Prostate gland (tissue), 2 donors: ENCODE measurements at regions not wholly inside any gene's neighbourhood (a gene's known extent, or its start where the extent isn't known, plus 50 kb on each side); places are given as distances from the start of the nearest gene placed in this dataset.
"Not testable (repeated sequence)": the region's sequence is repeated elsewhere in the genome, so short reads cannot be mapped to it uniquely, and the experiment has no call there.

ENCODE experiments used
- DNase-seq: peaks from one replicate; pipeline ENCODE4 v3.0.0-alpha.2; 2019; ENCODE audit warnings: low spot score
- H3K27ac ChIP-seq, 2 donors: fragments of 200-600 bp; sonication (generic); 2 replicates each; pipeline ENCODE4 v1.5.1; 2017 to 2019
- H3K27me3 ChIP-seq: fragments of 200-600 bp; sonication (generic); replicated peaks from 2 replicates; pipeline ENCODE4 v1.5.1; 2019; ENCODE audit not compliant: insufficient read depth
- H3K36me3 ChIP-seq, 2 donors: fragments of 200-600 bp; sonication (generic); 1 replicate in 1 of 2; 2 replicates in 1 of 2; pipeline versions ENCODE4 v1.5.1 to v1.8.1; 2017 to 2019
- H3K4me1 ChIP-seq: fragments of 200-600 bp; sonication (generic); replicated peaks from 2 replicates; pipeline ENCODE4 v1.5.1; 2019
- H3K4me3 ChIP-seq, 2 donors: fragments of 200-600 bp; sonication (generic); 2 replicates each; pipeline ENCODE4 v1.5.1; 2017 to 2019
- H3K9me3 ChIP-seq: fragments of 200-600 bp; sonication (generic); 2 replicates; pipeline ENCODE4 v1.5.1; 2017
- POLR2A ChIP-seq: fragments of 450-650 bp; IDR thresholded peaks from one replicate; pipeline ENCODE4 v1.6.1; 2016; ENCODE audit warnings: antibody characterized with exemption, mild to moderate bottlenecking
- POLR2AphosphoS5 ChIP-seq: sonication (generic); formaldehyde crosslinking; IDR thresholded peaks from one replicate; pipeline ENCODE4 v1.6.1; 2017; ENCODE audit warnings: antibody characterized with exemption
- WGBS: methylation state at CpG from one replicate; pipeline ENCODE4 v1.1.5; 2018; 5-methylcytosine and 5-hydroxymethylcytosine counted together
- intact Hi-C: fragments of 100-400 bp; cut with DNase I; formaldehyde crosslinking; loops from one replicate; pipeline ENCODE4 v1.14.2; 2022
- TF ChIP-seq, protein P1 (sequence below), 4 experiments: fragments of 200-600 bp in 2 of 4; fragments of 450-650 bp in 2 of 4; sonication (generic) in 2 of 4; IDR thresholded peaks; 1 replicate in 3 of 4; 2 replicates in 1 of 4; pipeline ENCODE4 v1.5.1; 2016 to 2019; ENCODE audit warnings: antibody characterized with exemption in 4 of 4, mild to moderate bottlenecking in 2 of 4, moderate library complexity in 2 of 4

GRCh38 chr7:20083781-20084180, 133.4 kb downstream of the MACC1 start:
- Histone ChIP-seq H3K27me3 (no peaks in the 10 kb centered on the region), H3K9me3 (no peaks in the 10 kb centered on the region), H3K36me3 (no peaks in the 10 kb centered on the region), H3K4me3 (no peak overlapping the region), H3K27ac (no peak overlapping the region), H3K4me1 (no peaks in the 10 kb centered on the region)
- intact Hi-C loops: no loop called here
- TF ChIP-seq POLR2AphosphoS5 (no peak), POLR2A (no peak)
- TF ChIP-seq, protein P1, sequence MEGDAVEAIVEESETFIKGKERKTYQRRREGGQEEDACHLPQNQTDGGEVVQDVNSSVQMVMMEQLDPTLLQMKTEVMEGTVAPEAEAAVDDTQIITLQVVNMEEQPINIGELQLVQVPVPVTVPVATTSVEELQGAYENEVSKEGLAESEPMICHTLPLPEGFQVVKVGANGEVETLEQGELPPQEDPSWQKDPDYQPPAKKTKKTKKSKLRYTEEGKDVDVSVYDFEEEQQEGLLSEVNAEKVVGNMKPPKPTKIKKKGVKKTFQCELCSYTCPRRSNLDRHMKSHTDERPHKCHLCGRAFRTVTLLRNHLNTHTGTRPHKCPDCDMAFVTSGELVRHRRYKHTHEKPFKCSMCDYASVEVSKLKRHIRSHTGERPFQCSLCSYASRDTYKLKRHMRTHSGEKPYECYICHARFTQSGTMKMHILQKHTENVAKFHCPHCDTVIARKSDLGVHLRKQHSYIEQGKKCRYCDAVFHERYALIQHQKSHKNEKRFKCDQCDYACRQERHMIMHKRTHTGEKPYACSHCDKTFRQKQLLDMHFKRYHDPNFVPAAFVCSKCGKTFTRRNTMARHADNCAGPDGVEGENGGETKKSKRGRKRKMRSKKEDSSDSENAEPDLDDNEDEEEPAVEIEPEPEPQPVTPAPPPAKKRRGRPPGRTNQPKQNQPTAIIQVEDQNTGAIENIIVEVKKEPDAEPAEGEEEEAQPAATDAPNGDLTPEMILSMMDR (IDR thresholded peaks at IDR 0.05): no peak
- no peak for DNase-seq
- WGBS: 83% methylated on average over 1 of the region's 1 CpG

- no peak overlapping the region for H3K4me3 ChIP-seq
- no peaks in the 10 kb centered on the region for H3K36me3 ChIP-seq
- H3K27ac ChIP-seq: no peak overlapping the region
- no peak for DNase-seq
- intact Hi-C loops: no loop called here
- H3K27me3 ChIP-seq: no peaks in the 10 kb centered on the region
- no peaks in the 10 kb centered on the region for H3K9me3 ChIP-seq
- no peaks in the 10 kb centered on the region for H3K4me1 ChIP-seq
- no peak for TF ChIP-seq POLR2AphosphoS5
- TF ChIP-seq POLR2A: no peak
- TF ChIP-seq, protein P1 (IDR thresholded peaks at IDR 0.05): no peak
Measured at GRCh38 chr7:20079080-20079479, 138.1 kb downstream of the MACC1 start.

- no peak for TF ChIP-seq POLR2AphosphoS5
- no peaks in the 10 kb centered on the region for H3K9me3 ChIP-seq
- 80% methylated on average over 2 of the region's 2 CpGs for WGBS
- H3K4me3 ChIP-seq: no peak overlapping the region
- no peak for DNase-seq
- intact Hi-C loops: no loop called here
- H3K27me3 ChIP-seq: no peaks in the 10 kb centered on the region
- no peak overlapping the region for H3K27ac ChIP-seq
- H3K4me1 ChIP-seq: no peaks in the 10 kb centered on the region
- no peaks in the 10 kb centered on the region for H3K36me3 ChIP-seq
Measured at GRCh38 chr7:20076835-20077234, 140.3 kb downstream of the MACC1 start.

DNA sequence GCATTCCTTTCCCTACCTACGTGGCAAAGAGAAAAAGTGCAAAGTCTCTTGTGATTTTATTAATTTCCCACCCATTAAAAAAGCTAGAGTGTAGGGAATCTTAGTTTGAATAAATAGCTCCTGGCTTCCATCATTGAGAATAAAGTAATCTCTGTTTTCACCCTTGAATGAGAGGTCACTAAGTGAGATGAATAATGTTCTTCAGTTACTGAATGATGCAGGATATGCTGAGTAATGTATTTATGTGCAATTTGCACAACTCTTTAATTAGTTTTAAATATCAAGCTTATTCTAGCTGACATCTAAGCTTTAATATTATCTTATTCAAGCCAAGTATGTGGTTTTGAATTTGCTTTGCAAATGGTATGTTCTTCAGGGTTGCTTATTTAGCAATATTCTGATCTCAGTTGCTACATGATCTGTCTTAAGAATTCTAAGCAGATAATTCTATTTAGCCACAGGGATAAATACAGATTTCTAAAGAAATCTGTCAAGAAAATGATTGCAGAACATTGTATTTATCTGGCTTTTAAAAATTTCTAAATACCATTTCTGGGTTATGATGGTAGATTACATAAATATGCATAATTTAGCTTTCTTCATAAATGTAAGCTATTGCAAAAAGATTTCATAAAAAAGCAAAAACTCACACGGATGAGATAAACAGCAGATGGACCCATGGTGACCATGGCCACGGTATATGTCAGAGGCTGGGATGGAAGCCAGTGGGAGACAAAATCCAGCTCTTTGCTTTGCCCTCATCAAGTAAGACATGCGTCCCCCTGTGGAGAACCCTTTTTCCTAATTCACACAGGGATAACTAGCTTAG, 141.0 kb downstream of the MACC1 start:
- Histone ChIP-seq H3K4me1 (no peaks in the 10 kb centered on the region), H3K27ac (no peak overlapping the region), H3K27me3 (no peaks in the 10 kb centered on the region), H3K4me3 (no peak overlapping the region), H3K36me3 (no peaks in the 10 kb centered on the region), H3K9me3 (no peaks in the 10 kb centered on the region)
- intact Hi-C loops: no loop called here
- WGBS: 66% methylated on average over 4 of the region's 4 CpGs
- no peak for TF ChIP-seq POLR2A
- TF ChIP-seq, protein P1 (IDR thresholded peaks at IDR 0.05): no peak
- no peak for DNase-seq

DNA sequence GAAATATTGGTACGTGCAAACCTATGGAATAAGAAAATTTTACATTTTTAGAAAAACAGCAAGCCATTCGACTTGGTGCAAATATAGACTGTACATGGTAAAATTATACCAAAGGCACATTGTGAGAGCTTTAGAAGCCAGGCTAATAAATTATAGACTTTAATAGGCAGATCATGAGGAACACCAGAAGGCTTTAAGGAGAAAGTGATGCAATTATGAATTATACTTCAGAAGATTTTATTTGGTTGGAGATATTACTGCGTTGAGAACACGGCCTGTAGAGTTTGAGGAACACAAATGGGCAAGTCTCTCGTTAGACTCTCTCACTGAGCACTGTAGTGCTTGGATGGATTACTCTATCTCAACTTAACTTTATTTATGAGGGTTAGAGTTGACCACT, 141.7 kb downstream of the MACC1 start:
- Histone ChIP-seq H3K4me1 (no peaks in the 10 kb centered on the region), H3K9me3 (no peaks in the 10 kb centered on the region), H3K27ac (no peak overlapping the region), H3K27me3 (no peaks in the 10 kb centered on the region), H3K36me3 (no peaks in the 10 kb centered on the region), H3K4me3 (no peak overlapping the region)
- WGBS: 75% methylated on average over 5 of the region's 5 CpGs
- DNase-seq: no peak
- intact Hi-C loops: no loop called here
- TF ChIP-seq POLR2AphosphoS5: no peak
- TF ChIP-seq POLR2A: no peak
- TF ChIP-seq, protein P1 (IDR thresholded peaks at IDR 0.05): no peak

GRCh38 chr7:20068004-20068403, 149.2 kb downstream of the MACC1 start:
- H3K9me3 ChIP-seq, H3K4me3 ChIP-seq, H3K27ac ChIP-seq, H3K36me3 ChIP-seq, H3K27me3 ChIP-seq, intact Hi-C loops, DNase-seq, H3K4me1 ChIP-seq: not testable (repeated sequence)
- 83% methylated on average over 5 of the region's 5 CpGs for WGBS
